ENCODE measurements at regions not wholly inside any gene's neighbourhood (a gene's known extent, or its start where the extent isn't known, plus 50 kb on each side); places are given as distances from the start of the nearest gene placed in this dataset.

DNA sequence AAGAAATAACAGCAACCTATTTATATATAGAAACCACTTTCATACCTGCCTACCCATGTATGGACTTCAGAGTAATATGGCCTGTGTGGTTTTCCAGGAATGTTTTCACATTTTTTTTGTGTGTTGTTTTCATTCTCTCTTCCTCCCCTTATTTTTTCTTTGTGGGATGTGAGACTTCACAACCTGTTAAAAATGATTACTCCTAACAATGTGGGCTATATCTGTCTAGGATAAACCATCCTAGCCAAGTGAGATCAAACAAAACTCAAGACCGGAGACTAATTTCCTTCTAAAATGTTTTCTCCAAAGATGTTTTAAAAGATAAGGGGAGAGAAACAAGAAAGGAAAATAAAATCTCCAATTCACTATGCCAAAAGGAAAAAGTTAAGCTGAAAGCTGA lies 106.1 kb upstream of the DIPK2B start:
- TF ChIP-seq EZH2 (IDR thresholded peaks at IDR 0.05): no peak
- TF ChIP-seq, protein P1, sequence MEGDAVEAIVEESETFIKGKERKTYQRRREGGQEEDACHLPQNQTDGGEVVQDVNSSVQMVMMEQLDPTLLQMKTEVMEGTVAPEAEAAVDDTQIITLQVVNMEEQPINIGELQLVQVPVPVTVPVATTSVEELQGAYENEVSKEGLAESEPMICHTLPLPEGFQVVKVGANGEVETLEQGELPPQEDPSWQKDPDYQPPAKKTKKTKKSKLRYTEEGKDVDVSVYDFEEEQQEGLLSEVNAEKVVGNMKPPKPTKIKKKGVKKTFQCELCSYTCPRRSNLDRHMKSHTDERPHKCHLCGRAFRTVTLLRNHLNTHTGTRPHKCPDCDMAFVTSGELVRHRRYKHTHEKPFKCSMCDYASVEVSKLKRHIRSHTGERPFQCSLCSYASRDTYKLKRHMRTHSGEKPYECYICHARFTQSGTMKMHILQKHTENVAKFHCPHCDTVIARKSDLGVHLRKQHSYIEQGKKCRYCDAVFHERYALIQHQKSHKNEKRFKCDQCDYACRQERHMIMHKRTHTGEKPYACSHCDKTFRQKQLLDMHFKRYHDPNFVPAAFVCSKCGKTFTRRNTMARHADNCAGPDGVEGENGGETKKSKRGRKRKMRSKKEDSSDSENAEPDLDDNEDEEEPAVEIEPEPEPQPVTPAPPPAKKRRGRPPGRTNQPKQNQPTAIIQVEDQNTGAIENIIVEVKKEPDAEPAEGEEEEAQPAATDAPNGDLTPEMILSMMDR (IDR thresholded peaks at IDR 0.05): no peak
- TF ChIP-seq EZH2phosphoT487 (IDR thresholded peaks at IDR 0.05): no peak

Measured in neural progenitor cell (in vitro differentiated cells).